ENCODE measurements at regions not wholly inside any gene's neighbourhood (a gene's known extent, or its start where the extent isn't known, plus 50 kb on each side); places are given as distances from the start of the nearest gene placed in this dataset.

GRCh38 chr14:40371011-40371410, 938.8 kb upstream of the FBXO33 start:
- in situ Hi-C loops (cut with HindIII; ENCODE audit: low pct_unique_long_range_greater_than_20kb, low sequenced_read_pairs), result no loop called here
- no TSS peak for BruUV-seq (replicated peaks)
- Histone ChIP-seq H3K27ac (ENCODE audit: low read length) (no peak overlapping the region), H3K4me3 (ENCODE audit: low read depth in 2 of 2, low read length in 2 of 2) (no peak overlapping the region), H3K36me3 (ENCODE audit: control insufficient read depth, insufficient read depth, low read length) (no peaks in the 10 kb centered on the region), H3K9me3 (ENCODE audit: control insufficient read depth, insufficient read depth, low read depth, low read length) (no peaks in the 10 kb centered on the region), H3K4me1 (ENCODE audit: control insufficient read depth, insufficient read depth, low read length) (no peaks in the 10 kb centered on the region), H3K27me3 (ENCODE audit: control insufficient read depth, insufficient read depth, low read length) (no peaks in the 10 kb centered on the region)
- CTCF ChIA-PET, result no interaction called here
- no peak for TF ChIP-seq SIN3A (IDR thresholded peaks at IDR 0.05; ENCODE audit: borderline replicate concordance, insufficient read depth, low read depth, low read length)
- no peak for TF ChIP-seq POLR2AphosphoS5 (IDR thresholded peaks at IDR 0.05; ENCODE audit: low read depth, low read length)
- TF ChIP-seq REST (IDR thresholded peaks at IDR 0.05; ENCODE audit: insufficient read depth in 1 of 2, low read depth in 2 of 2, low read length in 1 of 2), result no peak
- TF ChIP-seq TCF7L2 (IDR thresholded peaks at IDR 0.05; ENCODE audit: low read depth, low read length), result no peak
- no peak for TF ChIP-seq CTCF (IDR thresholded peaks at IDR 0.05)
- DNase-seq (ENCODE audit: low read depth, low spot score) (no peak), ATAC-seq (no peak)
- POLR2A ChIA-PET, result no interaction called here
- intact Hi-C loops (cut with micrococcal nuclease; ENCODE audit: unreplicated experiment), result no loop called here

GRCh38 chr14:40368314-40368713, 936.1 kb upstream of the FBXO33 start:
- no peak for ATAC-seq
- Histone ChIP-seq H3K4me1 (ENCODE audit: control insufficient read depth, insufficient read depth, low read length) (no peaks in the 10 kb centered on the region), H3K27me3 (ENCODE audit: control insufficient read depth, insufficient read depth, low read length) (no peaks in the 10 kb centered on the region), H3K36me3 (ENCODE audit: control insufficient read depth, insufficient read depth, low read length) (no peaks in the 10 kb centered on the region), H3K27ac (ENCODE audit: low read length) (no peak overlapping the region), H3K9me3 (ENCODE audit: control insufficient read depth, insufficient read depth, low read depth, low read length) (no peaks in the 10 kb centered on the region), H3K4me3 (ENCODE audit: low read depth in 2 of 2, low read length in 2 of 2) (no peak overlapping the region)
- DNase-seq (ENCODE audit: low read depth, low spot score), result no peak
- in situ Hi-C loops (cut with HindIII; ENCODE audit: low pct_unique_long_range_greater_than_20kb, low sequenced_read_pairs), result no loop called here
- TF ChIP-seq POLR2AphosphoS5 (IDR thresholded peaks at IDR 0.05; ENCODE audit: low read depth, low read length) (no peak), REST (IDR thresholded peaks at IDR 0.05; ENCODE audit: insufficient read depth in 1 of 2, low read depth in 2 of 2, low read length in 1 of 2) (no peak)
- no TSS peak for BruUV-seq (replicated peaks)
- POLR2A ChIA-PET, result no interaction called here
- intact Hi-C loops (cut with micrococcal nuclease; ENCODE audit: unreplicated experiment), result no loop called here
- CTCF ChIA-PET, result no interaction called here

Data from Panc1 (cell line).